HL-60 (cell line): ENCODE measurements at regions not wholly inside any gene's neighbourhood (a gene's known extent, or its start where the extent isn't known, plus 50 kb on each side); places are given as distances from the start of the nearest gene placed in this dataset.

Source experiments
- DNase-seq, 2 experiments: peaks; one replicate each; pipeline ENCODE4 v3.0.0-alpha.2; 2010 to 2020; ENCODE audit warnings: low read depth in 1 of 2, low spot score in 1 of 2
- H3K27ac ChIP-seq: fragments of 250-450 bp; sonication (Bioruptor Pico); replicated peaks from 2 replicates; pipeline ENCODE4 v1.5.1; 2020; ENCODE audit warnings: mild to moderate bottlenecking, moderate library complexity
- H3K27me3 ChIP-seq: fragments of 250-450 bp; sonication (Bioruptor Pico); 2 replicates; pipeline ENCODE4 v1.5.1; 2021; ENCODE audit warnings: mild to moderate bottlenecking, moderate library complexity; ENCODE audit not compliant: insufficient read depth, poor library complexity, severe bottlenecking
- H3K4me3 ChIP-seq: replicated peaks from 2 replicates; pipeline ENCODE4 v1.5.1; 2011; ENCODE audit warnings: mild to moderate bottlenecking, control low read depth, low read length; ENCODE audit not compliant: insufficient read depth
- GABPA ChIP-seq: IDR thresholded peaks from 2 replicates; pipeline ENCODE4 v1.6.1; 2012; ENCODE audit warnings: low read depth
- POLR2AphosphoS5 ChIP-seq: IDR thresholded peaks from 2 replicates; pipeline ENCODE4 v1.6.1; 2012; ENCODE audit warnings: low read depth
- SPI1 ChIP-seq: IDR thresholded peaks from 2 replicates; pipeline ENCODE4 v1.6.1; 2012; ENCODE audit warnings: low read depth, mild to moderate bottlenecking, borderline replicate concordance
- TF ChIP-seq, protein P1 (sequence below): IDR thresholded peaks from 2 replicates; pipeline ENCODE4 v1.6.1; 2012; ENCODE audit warnings: low read depth; ENCODE audit not compliant: insufficient replicate concordance
- TF ChIP-seq, protein P2 (sequence below): IDR thresholded peaks from one replicate; pipeline ENCODE4 v1.5.1; 2011; ENCODE audit warnings: low read length, control low read depth, inconsistent platforms; ENCODE audit not compliant: insufficient read depth

DNA sequence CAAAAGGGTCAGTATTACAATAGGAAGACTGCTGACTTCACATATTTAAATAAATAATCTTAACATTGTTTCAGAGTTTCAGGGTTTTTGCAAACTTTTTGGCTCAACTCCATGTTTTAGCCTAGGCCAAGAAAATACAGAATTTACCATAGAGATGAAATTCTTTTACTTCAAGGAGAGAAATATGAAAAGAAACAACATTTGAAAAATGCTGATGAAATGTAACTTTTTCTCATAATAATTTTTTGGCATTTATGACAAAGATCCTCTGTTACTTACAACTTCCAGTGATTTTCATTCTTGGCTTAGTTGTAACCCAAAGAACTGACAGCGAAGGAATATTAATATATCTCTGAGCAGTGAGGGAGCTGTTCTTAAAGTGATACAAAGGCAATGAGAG, 316.1 kb upstream of the EMCN start:
- TF ChIP-seq SPI1 (no peak), GABPA (no peak), POLR2AphosphoS5 (no peak)
- TF ChIP-seq, protein P1, sequence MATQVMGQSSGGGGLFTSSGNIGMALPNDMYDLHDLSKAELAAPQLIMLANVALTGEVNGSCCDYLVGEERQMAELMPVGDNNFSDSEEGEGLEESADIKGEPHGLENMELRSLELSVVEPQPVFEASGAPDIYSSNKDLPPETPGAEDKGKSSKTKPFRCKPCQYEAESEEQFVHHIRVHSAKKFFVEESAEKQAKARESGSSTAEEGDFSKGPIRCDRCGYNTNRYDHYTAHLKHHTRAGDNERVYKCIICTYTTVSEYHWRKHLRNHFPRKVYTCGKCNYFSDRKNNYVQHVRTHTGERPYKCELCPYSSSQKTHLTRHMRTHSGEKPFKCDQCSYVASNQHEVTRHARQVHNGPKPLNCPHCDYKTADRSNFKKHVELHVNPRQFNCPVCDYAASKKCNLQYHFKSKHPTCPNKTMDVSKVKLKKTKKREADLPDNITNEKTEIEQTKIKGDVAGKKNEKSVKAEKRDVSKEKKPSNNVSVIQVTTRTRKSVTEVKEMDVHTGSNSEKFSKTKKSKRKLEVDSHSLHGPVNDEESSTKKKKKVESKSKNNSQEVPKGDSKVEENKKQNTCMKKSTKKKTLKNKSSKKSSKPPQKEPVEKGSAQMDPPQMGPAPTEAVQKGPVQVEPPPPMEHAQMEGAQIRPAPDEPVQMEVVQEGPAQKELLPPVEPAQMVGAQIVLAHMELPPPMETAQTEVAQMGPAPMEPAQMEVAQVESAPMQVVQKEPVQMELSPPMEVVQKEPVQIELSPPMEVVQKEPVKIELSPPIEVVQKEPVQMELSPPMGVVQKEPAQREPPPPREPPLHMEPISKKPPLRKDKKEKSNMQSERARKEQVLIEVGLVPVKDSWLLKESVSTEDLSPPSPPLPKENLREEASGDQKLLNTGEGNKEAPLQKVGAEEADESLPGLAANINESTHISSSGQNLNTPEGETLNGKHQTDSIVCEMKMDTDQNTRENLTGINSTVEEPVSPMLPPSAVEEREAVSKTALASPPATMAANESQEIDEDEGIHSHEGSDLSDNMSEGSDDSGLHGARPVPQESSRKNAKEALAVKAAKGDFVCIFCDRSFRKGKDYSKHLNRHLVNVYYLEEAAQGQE, result no peak
- TF ChIP-seq, protein P2, sequence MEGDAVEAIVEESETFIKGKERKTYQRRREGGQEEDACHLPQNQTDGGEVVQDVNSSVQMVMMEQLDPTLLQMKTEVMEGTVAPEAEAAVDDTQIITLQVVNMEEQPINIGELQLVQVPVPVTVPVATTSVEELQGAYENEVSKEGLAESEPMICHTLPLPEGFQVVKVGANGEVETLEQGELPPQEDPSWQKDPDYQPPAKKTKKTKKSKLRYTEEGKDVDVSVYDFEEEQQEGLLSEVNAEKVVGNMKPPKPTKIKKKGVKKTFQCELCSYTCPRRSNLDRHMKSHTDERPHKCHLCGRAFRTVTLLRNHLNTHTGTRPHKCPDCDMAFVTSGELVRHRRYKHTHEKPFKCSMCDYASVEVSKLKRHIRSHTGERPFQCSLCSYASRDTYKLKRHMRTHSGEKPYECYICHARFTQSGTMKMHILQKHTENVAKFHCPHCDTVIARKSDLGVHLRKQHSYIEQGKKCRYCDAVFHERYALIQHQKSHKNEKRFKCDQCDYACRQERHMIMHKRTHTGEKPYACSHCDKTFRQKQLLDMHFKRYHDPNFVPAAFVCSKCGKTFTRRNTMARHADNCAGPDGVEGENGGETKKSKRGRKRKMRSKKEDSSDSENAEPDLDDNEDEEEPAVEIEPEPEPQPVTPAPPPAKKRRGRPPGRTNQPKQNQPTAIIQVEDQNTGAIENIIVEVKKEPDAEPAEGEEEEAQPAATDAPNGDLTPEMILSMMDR, result no peak
- Histone ChIP-seq H3K4me3 (no peak overlapping the region), H3K27ac (no peak overlapping the region), H3K27me3 (no peaks in the 10 kb centered on the region)
- DNase-seq, result no peak

DNA sequence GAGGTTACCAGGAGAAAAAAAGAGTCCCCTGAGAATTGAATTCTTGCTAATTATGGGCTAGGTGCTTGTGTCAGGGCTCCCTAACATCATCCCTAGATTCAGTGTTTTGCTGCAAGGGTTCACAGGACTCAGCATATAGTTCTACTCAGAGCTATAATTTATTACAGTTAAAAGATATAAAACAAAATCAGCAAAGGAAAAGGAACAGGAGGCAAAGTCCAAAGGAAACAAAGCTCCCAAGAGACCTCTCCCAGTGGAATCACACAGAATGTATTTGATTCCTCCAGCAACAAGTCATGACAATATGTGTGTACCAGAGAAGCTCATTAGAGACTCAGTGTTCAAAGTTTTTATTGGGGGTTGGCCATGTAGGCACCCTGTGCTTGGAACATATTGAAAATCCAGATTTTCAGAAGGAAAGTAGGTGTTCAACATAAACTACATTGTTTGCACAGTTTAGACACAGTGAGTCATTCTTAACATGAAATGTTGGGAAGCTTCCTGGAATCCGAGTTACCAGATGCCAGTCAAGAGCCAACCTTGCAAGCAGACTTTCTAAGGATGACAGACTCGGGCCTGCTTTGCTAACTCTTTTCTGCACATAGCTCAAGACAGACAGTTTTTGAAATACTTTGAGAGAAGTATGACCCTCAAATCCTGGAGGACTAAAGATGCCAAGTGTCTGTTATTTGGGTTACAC, 311.3 kb upstream of the EMCN start:
- Histone ChIP-seq H3K27ac (no peak overlapping the region), H3K4me3 (no peak overlapping the region), H3K27me3 (no peaks in the 10 kb centered on the region)
- TF ChIP-seq SPI1 (no peak), GABPA (no peak), POLR2AphosphoS5 (no peak)
- TF ChIP-seq, protein P2, result no peak
- TF ChIP-seq, protein P1, result no peak
- DNase-seq, result no peak

DNA sequence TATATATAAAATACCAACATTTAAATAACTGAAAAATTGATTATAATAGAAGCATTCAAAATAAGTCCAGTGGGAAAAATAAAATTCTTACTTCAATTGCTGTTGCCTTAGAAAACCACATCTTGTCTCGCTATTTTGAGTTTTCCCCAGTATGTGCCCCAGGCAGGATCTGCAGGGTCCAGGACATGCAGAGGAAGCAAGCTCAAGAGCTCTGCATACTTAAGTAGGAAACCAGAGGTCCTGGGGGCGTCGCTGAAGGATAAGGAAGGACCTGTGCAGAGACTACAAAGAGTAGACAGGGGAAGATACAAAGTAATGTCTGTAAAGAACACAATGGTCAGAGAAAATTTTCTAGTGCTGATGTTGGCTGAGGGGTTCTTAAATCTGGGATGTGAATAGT, 310.5 kb upstream of the EMCN start:
- Histone ChIP-seq H3K27me3 (no peaks in the 10 kb centered on the region), H3K27ac (no peak overlapping the region), H3K4me3 (no peak overlapping the region)
- no peak for TF ChIP-seq GABPA
- TF ChIP-seq, protein P2, result no peak
- TF ChIP-seq, protein P1, result no peak
- no peak for TF ChIP-seq POLR2AphosphoS5
- no peak for TF ChIP-seq SPI1
- DNase-seq, result no peak
